Spleen (tissue), 7 donors: ENCODE measurements at regions not wholly inside any gene's neighbourhood (a gene's known extent, or its start where the extent isn't known, plus 50 kb on each side); places are given as distances from the start of the nearest gene placed in this dataset.

Experiments used
- POLR2A ChIP-seq, 3 donors: fragments of 450-650 bp; IDR thresholded peaks; one replicate each; pipeline ENCODE4 v1.5.1; 2017; ENCODE audit warnings: antibody characterized with exemption in 3 of 3, mild to moderate bottlenecking in 1 of 3
- POLR2AphosphoS5 ChIP-seq, 3 donors: sonication (generic); formaldehyde crosslinking; IDR thresholded peaks; one replicate each; pipeline ENCODE4 v1.5.1; 2017; ENCODE audit warnings: antibody characterized with exemption in 3 of 3
- TF ChIP-seq, protein P1 (sequence below), 11 experiments: fragments of 200-600 bp in 7 of 11; fragments of 450-650 bp in 4 of 11; sonication (generic) in 4 of 11; IDR thresholded peaks in 8 of 11; conservative IDR thresholded peaks in 3 of 11; 1 replicate in 7 of 11; 2 replicates in 4 of 11; pipeline versions ENCODE4 v1.4.0 to v1.8.0; 2016 to 2021; ENCODE audit warnings: antibody characterized with exemption in 11 of 11, inconsistent platforms in 4 of 11, mild to moderate bottlenecking in 1 of 11
- donor health status: DM: no; HTN: no; CAD: no; lungs with moderate emphysema.
- donor health status: DM: no; HTN: no; CAD: no.
- donor health status: DM: no; HTN: no; CAD: no.

DNA sequence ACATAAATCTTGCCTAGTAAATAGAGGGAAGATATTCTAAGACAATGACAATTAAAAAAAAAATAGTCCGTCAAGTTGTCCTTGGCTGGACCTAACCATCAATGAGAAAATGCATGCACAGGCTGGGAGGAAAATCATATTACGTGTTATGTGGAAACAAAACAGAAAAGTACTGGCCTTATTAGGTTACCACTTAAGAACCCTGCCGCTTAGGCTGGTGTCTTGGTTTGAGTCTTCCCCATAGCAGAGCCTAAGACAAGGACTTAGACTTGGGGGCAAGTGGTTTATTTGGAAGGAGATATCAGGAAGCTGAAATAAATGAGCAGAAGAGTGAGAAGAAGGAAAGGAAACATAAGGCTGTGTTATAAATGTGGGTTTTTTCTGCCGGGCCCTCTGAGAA lies 186.4 kb downstream of the MRPL39 start:
- TF ChIP-seq, protein P1, sequence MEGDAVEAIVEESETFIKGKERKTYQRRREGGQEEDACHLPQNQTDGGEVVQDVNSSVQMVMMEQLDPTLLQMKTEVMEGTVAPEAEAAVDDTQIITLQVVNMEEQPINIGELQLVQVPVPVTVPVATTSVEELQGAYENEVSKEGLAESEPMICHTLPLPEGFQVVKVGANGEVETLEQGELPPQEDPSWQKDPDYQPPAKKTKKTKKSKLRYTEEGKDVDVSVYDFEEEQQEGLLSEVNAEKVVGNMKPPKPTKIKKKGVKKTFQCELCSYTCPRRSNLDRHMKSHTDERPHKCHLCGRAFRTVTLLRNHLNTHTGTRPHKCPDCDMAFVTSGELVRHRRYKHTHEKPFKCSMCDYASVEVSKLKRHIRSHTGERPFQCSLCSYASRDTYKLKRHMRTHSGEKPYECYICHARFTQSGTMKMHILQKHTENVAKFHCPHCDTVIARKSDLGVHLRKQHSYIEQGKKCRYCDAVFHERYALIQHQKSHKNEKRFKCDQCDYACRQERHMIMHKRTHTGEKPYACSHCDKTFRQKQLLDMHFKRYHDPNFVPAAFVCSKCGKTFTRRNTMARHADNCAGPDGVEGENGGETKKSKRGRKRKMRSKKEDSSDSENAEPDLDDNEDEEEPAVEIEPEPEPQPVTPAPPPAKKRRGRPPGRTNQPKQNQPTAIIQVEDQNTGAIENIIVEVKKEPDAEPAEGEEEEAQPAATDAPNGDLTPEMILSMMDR (IDR thresholded peaks at IDR 0.05 in 8 of 11, conservative IDR thresholded peaks at IDR 0.05 in 3 of 11): no peak
- TF ChIP-seq POLR2A (IDR thresholded peaks at IDR 0.05) (no peak), POLR2AphosphoS5 (IDR thresholded peaks at IDR 0.05) (no peak)
